HG02798 (cell line): ENCODE measurements at regions not wholly inside any gene's neighbourhood (a gene's known extent, or its start where the extent isn't known, plus 50 kb on each side); places are given as distances from the start of the nearest gene placed in this dataset.
A peak's percentile ranks its signal among the peaks of the same experiment; 100 is the strongest.

Experiments used
- ATAC-seq: cut with Tn5 transposase; IDR thresholded peaks from one replicate; pipeline ENCODE4 v1.9.1; 2021; ENCODE audit warnings: mild to moderate bottlenecking; ENCODE audit not compliant: unreplicated experiment, poor library complexity

DNA sequence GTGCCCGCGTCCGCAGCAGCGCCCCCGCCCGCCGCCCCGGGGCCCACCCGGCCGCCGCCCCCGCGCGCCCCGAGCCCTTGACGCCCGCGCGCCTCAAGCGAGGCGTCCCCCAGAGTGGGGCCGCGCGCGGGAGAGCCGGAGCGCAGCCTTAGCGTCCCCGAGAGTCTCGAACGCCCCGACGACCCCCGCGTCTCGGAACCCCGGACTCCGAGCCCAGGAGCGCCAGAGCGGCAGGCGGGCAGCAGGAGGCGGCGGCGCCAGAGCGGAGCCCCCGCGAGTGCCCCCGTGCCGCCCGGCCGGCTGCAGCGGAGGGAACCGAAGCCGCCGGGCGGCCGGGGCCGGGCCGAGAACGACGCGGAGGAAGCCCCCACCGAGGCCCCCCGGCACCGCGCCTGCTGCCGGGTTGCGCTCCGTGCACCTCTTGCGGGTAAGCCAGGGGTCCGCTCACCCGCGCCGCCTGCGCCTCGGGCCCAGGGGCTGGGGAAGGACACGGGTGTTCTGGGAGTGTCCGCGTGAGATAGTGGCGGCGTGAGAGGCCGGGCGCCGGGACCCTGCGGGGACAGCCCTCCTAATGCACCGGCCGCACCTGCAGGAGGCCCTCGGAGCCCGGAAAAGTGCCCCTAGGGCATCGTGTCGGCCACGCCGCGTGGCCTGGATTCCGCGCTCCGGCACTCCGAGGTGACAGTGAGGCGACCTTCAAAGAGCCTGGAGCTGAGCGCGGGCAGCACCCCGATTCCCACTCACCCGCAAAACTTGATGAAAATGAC lies 52.0 kb upstream of the ULK4 start:
- peak; percentile 17 for ATAC-seq

GRCh38 chr3:42012935-42013690 lies 51.2 kb upstream of the ULK4 start:
- peak; percentile 75 for ATAC-seq

DNA sequence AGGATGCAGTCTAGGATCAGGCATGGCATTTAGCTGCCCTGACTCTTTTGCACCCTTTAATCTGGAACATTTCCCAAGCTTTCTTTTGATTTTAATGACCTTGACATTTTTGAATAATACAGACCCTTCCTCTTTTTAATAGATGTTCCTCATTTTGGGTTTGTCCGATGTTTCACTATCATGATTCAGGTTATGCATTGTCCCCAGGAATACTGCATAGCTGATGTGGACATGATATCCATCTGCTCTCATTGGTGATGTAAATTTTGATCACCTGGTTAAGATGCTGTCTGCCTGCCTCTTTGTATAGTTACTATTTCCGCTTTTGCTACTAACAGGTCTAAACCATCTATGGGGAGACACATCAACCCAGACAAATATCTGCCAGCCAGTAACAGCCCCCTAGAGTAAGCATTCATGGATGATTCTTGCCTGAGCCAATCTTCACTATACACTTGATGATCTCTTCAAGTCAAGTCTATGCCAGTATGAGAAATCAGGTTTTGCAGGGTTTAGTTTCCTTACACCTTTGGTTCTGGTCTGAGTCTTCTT lies 50.6 kb upstream of the ULK4 start:
- peak; percentile 23 for ATAC-seq
